ENCODE measurements at regions not wholly inside any gene's neighbourhood (a gene's known extent, or its start where the extent isn't known, plus 50 kb on each side); places are given as distances from the start of the nearest gene placed in this dataset.

- no peak overlapping the region for H2AFZ ChIP-seq (ENCODE audit: control insufficient read depth, low read length)
- no peak overlapping the region for H3K4me3 ChIP-seq (ENCODE audit: control insufficient read depth in 2 of 3, extremely low read depth in 1 of 3, insufficient read depth in 2 of 3, low read depth in 1 of 3, low read length in 3 of 3)
- no peak overlapping the region for H3K27ac ChIP-seq (ENCODE audit: control insufficient read depth, insufficient read depth, low read length)
- no peak for DNase-seq (ENCODE audit: low read depth, low spot score)
- H3K79me2 ChIP-seq (ENCODE audit: control insufficient read depth, insufficient read depth, low read length): no peaks in the 10 kb centered on the region
- no peaks in the 10 kb centered on the region for H3K36me3 ChIP-seq (ENCODE audit: control insufficient read depth in 2 of 2, extremely low read depth in 1 of 2, insufficient read depth in 2 of 2, low read length in 2 of 2)
- H3K9me3 ChIP-seq (ENCODE audit: control insufficient read depth, low read depth, low read length): no peaks in the 10 kb centered on the region
- H3K9ac ChIP-seq (ENCODE audit: control insufficient read depth, extremely low read depth, insufficient read depth, low read length): no peak overlapping the region
- no peak for FAIRE-seq
- H3K27me3 ChIP-seq (ENCODE audit: control insufficient read depth, extremely low read depth, insufficient read depth, low read length): no peaks in the 10 kb centered on the region
- no peaks in the 10 kb centered on the region for H3K9me1 ChIP-seq (ENCODE audit: control insufficient read depth, extremely low read depth, insufficient read depth, low read length)
- dilution Hi-C loops (cut with MboI; ENCODE audit: extremely low pct_ligation_motif_present, low sequenced_read_pairs): no loop called here
- H3K4me1 ChIP-seq (ENCODE audit: control insufficient read depth, extremely low read depth, insufficient read depth, low read length): no peaks in the 10 kb centered on the region
- no peaks in the 10 kb centered on the region for H4K20me1 ChIP-seq (ENCODE audit: control insufficient read depth, extremely low read depth, insufficient read depth, low read length)
- no peak overlapping the region for H3K4me2 ChIP-seq (ENCODE audit: control insufficient read depth, extremely low read depth, insufficient read depth, low read depth, low read length)
- TF ChIP-seq CTCF (optimal IDR thresholded peaks at IDR 0.05 in 1 of 3, IDR thresholded peaks at IDR 0.05 in 1 of 3, conservative IDR thresholded peaks at IDR 0.05 in 1 of 3; ENCODE audit: extremely low read depth in 1 of 3, insufficient read depth in 2 of 3, low read length in 3 of 3) (no peak), EZH2 (IDR thresholded peaks at IDR 0.05; ENCODE audit: low read length) (no peak)
Measured at GRCh38 chr1:170857955-170858354, 77.4 kb upstream of the MROH9 start.

- Histone ChIP-seq H3K9me1 (ENCODE audit: control insufficient read depth, extremely low read depth, insufficient read depth, low read length) (no peaks in the 10 kb centered on the region), H3K27ac (ENCODE audit: control insufficient read depth, insufficient read depth, low read length) (no peak overlapping the region), H3K4me1 (ENCODE audit: control insufficient read depth, extremely low read depth, insufficient read depth, low read length) (no peaks in the 10 kb centered on the region), H3K36me3 (ENCODE audit: control insufficient read depth in 2 of 2, extremely low read depth in 1 of 2, insufficient read depth in 2 of 2, low read length in 2 of 2) (no peaks in the 10 kb centered on the region), H2AFZ (ENCODE audit: control insufficient read depth, low read length) (no peak overlapping the region), H3K4me2 (ENCODE audit: control insufficient read depth, extremely low read depth, insufficient read depth, low read depth, low read length) (no peak overlapping the region), H3K4me3 (ENCODE audit: control insufficient read depth in 2 of 3, extremely low read depth in 1 of 3, insufficient read depth in 2 of 3, low read depth in 1 of 3, low read length in 3 of 3) (no peak overlapping the region), H3K27me3 (ENCODE audit: control insufficient read depth, extremely low read depth, insufficient read depth, low read length) (no peaks in the 10 kb centered on the region), H3K79me2 (ENCODE audit: control insufficient read depth, insufficient read depth, low read length) (no peaks in the 10 kb centered on the region), H3K9ac (ENCODE audit: control insufficient read depth, extremely low read depth, insufficient read depth, low read length) (no peak overlapping the region), H4K20me1 (ENCODE audit: control insufficient read depth, extremely low read depth, insufficient read depth, low read length) (no peaks in the 10 kb centered on the region), H3K9me3 (ENCODE audit: control insufficient read depth, low read depth, low read length) (no peaks in the 10 kb centered on the region)
- DNase-seq (ENCODE audit: low read depth, low spot score) (no peak), FAIRE-seq (no peak)
- dilution Hi-C loops (cut with MboI; ENCODE audit: extremely low pct_ligation_motif_present, low sequenced_read_pairs): no loop called here
- TF ChIP-seq CTCF (optimal IDR thresholded peaks at IDR 0.05 in 1 of 3, IDR thresholded peaks at IDR 0.05 in 1 of 3, conservative IDR thresholded peaks at IDR 0.05 in 1 of 3; ENCODE audit: extremely low read depth in 1 of 3, insufficient read depth in 2 of 3, low read length in 3 of 3) (no peak), EZH2 (IDR thresholded peaks at IDR 0.05; ENCODE audit: low read length) (no peak)
Measured at GRCh38 chr1:170863621-170864020, 71.7 kb upstream of the MROH9 start.
